Mononuclear cell (primary cell): ENCODE measurements at regions not wholly inside any gene's neighbourhood (a gene's known extent, or its start where the extent isn't known, plus 50 kb on each side); places are given as distances from the start of the nearest gene placed in this dataset.
"Not testable (repeated sequence)": the region's sequence is repeated elsewhere in the genome, so short reads cannot be mapped to it uniquely, and the experiment has no call there.

ENCODE experiments used
- H3K27me3 ChIP-seq: 2 replicates; pipeline ENCODE4 v1.6.0; 2011; ENCODE audit warnings: low read length, control low read depth; ENCODE audit not compliant: insufficient read depth
- H3K4me1 ChIP-seq: 2 replicates; pipeline ENCODE4 v1.5.1; 2011; ENCODE audit warnings: mild to moderate bottlenecking, low read length, control low read depth; ENCODE audit not compliant: insufficient read depth
- H3K4me3 ChIP-seq: 2 replicates; pipeline ENCODE4 v1.5.1; 2011; ENCODE audit warnings: mild to moderate bottlenecking, low read length, moderate library complexity
- H3K9me3 ChIP-seq: 2 replicates; pipeline ENCODE4 v1.5.1; 2011; ENCODE audit warnings: low read depth, mild to moderate bottlenecking, control low read depth, low read length

DNA sequence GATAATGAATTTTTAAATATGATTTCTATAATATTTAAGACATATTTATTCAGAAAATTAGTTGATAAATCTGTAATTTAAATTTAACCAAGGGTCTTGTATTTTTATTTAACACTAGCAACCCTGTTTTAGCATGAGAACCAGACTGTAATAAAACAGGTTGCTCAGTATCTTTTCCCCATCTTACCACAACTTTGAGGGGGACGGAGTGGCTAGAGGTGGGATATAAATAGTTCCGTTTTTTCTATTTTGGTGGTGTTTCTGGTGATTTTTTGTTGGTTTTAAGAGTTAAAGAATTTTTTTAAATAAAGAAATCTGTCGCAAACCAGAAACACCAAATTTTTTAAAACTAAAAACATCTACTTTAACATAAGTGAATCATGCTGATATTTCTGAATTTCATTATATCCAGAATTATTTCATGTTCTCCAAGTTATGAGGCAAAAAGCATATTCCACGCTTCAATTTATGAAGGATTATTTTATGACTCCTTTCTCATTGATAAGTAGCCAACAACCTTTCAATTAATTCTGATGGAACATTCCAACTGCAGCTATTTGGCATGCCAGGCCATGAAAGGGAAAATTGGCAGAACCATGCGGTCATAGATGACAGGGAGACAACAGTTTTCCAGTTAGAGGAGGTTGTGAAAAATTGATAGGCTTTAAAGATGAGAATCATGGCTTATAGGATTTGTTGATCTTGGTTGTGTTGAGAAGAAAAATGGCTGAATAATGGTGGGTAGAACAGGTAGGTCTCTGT lies 151.9 kb upstream of the CARMIL1 start:
- Histone ChIP-seq H3K4me1 (peaks cover 33% of the 10 kb centered on the region), H3K9me3 (no peaks in the 10 kb centered on the region), H3K27me3 (no peaks in the 10 kb centered on the region), H3K4me3 (no peak overlapping the region)

DNA sequence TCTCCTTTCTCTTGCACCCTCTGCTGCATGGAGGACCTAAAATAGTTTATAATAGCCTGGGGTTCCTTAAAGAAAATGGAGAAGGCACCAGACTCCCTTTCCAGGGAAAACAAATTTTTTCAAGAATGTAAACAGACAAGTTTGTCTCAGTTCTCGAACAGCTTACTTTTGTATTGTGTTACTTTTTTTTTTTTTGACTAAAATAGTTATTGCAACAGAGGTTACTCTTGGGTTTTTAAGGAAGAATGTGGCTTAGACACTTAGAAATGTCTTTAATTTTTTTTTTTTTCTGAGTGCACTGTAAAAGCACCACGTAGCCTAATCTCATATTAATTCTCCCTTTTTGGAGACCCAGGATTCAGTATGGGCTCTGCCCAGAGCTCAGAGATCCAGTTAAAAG lies 148.7 kb upstream of the CARMIL1 start:
- Histone ChIP-seq H3K4me1 (peaks cover 15% of the 10 kb centered on the region), H3K27me3 (no peaks in the 10 kb centered on the region), H3K4me3 (no peak overlapping the region), H3K9me3 (peaks cover 5% of the 10 kb centered on the region)

DNA sequence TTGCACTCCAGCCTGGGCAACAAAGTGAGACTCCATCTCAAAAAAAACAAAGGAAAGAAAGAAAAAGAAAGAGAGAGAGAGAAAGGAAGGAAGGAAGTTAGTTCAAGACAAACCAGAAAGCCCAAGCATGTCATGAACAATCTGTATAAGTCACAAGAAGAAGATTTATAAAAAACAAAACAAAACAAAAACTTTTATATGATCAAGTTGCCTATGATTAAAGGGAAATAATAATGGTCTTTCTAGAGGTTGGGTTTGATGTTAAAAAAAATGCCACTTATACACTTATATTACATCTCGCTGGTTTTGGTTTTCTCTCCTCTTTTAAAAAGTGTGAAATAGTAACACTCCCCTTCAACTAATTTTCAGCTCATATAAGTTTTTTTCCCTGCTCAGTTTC lies 146.2 kb upstream of the CARMIL1 start:
- Histone ChIP-seq H3K4me1 (peaks cover 39% of the 10 kb centered on the region), H3K4me3 (no peak overlapping the region), H3K9me3 (peaks cover 5% of the 10 kb centered on the region), H3K27me3 (no peaks in the 10 kb centered on the region)

DNA sequence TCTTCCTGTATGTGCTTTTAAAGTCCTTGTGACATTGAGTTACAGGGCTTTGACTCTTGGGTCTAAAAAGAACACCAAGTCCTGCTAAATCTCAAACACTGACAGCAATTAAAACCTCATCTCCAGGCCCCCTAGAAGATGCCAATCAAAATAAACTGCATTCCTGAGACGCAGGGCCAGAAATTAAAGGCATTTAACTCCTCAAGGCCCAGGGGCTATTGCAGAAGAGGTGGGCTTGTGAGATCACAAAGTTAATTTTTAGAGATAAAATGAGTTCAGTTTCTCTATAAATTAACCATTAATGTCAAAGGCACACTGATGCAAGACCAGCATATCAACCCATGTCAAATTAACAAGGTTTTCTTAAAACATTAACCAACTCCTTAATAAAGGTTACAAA lies 145.6 kb upstream of the CARMIL1 start:
- H3K4me1 ChIP-seq, result peaks cover 39% of the 10 kb centered on the region
- no peak overlapping the region for H3K4me3 ChIP-seq
- H3K9me3 ChIP-seq, result peaks cover 5% of the 10 kb centered on the region
- H3K27me3 ChIP-seq, result no peaks in the 10 kb centered on the region

DNA sequence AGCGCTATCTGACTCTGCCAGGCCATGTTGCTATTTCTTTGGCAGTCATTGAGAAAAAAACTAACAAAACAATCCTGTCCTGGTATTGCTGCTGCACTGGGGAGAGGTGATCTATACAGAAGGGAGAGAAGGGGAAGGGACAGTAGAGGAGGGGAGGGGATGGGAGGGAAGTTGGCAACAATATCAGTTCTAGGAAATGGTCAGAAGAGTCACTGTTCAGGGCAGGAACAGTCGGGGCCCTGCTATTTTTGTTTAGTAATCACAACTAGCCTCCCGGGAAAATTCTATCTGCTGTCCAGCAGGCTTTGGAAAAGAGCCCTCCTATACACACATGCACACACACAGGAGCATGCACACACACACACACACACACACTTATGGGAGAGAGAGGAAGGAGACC lies 142.3 kb upstream of the CARMIL1 start:
- peaks cover 24% of the 10 kb centered on the region for H3K4me1 ChIP-seq
- peak overlapping the region; percentile 44 for H3K4me3 ChIP-seq

DNA sequence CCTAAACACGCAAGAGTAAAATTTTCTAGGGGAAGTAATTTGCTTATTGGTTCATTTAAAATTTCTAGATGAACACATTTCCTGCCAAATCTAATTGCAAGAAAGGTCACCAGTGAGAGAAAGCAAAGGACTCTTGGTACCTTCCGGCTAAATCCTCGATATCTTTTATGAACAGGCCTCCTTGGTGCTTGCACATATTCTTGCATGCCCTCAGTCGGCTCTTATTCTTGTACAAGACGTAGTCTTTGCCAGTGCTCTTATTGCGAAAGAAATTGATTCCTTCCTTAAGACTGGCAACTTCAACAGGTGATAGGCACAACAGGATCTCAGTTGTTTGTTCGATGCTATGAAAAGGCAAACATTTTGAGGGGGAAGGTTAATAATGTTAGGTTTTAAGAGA lies 141.7 kb upstream of the CARMIL1 start:
- H3K4me1 ChIP-seq, result peaks cover 24% of the 10 kb centered on the region
- H3K4me3 ChIP-seq, result peak overlapping the region; percentile 44
- no peaks in the 10 kb centered on the region for H3K27me3 ChIP-seq
- H3K9me3 ChIP-seq, result peaks cover 5% of the 10 kb centered on the region

More for the DNA sequence above, 142.3 kb upstream of the CARMIL1 start:
- Histone ChIP-seq H3K27me3 (no peaks in the 10 kb centered on the region), H3K9me3 (peaks cover 5% of the 10 kb centered on the region)

DNA sequence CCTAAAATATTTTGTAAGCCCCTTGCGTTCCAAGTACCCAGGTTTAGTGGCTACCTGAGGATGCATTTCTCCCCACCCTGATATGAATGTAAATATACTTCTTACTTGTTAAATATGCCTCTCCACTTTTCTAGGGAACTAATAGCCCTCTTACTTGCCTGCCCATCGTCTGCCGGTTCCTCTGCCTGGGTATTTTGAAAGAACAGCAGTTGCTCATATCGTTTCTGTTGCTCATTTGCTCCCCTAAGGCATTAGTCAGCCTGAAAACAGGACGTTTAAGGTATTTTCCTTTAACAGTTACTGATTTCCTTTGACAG lies 141.3 kb upstream of the CARMIL1 start:
- peak overlapping the region; percentile 44 for H3K4me3 ChIP-seq
- H3K27me3 ChIP-seq, result no peaks in the 10 kb centered on the region
- peaks cover 5% of the 10 kb centered on the region for H3K9me3 ChIP-seq
- H3K4me1 ChIP-seq, result peaks cover 24% of the 10 kb centered on the region

DNA sequence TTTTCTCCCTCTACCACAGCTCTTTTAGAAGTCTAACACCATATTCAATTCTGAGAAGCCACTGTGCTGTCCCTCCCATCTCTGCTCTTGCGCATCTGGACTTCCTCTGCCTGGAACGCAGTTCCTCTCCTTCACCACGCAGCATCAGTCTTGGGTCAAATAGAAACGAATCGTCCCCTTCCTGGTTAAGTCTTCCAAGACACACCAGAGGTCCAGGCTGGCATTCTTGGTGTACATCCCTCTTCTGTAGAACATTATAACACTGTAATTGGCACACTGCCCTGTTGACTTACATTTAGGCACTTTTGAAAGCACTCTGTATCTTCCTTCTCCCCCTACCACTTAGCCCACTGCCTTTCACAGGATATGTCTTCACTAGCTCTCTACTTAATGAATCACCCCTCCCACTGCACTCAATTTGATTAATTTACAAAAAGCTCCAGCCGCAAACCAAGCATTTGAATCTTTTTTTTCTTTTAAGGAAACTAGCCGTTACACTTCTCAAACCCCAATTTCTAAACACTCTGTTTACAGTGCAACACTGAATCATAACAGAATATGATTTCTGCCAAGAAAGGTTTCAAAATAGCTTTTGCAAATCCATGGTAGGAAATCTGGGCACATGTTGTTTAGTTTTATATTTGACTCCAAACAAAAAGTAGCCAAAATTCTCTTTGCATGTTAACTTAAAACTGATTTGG lies 140.8 kb upstream of the CARMIL1 start:
- Histone ChIP-seq H3K9me3 (peaks cover 5% of the 10 kb centered on the region), H3K4me3 (peak overlapping the region; percentile 44)

DNA sequence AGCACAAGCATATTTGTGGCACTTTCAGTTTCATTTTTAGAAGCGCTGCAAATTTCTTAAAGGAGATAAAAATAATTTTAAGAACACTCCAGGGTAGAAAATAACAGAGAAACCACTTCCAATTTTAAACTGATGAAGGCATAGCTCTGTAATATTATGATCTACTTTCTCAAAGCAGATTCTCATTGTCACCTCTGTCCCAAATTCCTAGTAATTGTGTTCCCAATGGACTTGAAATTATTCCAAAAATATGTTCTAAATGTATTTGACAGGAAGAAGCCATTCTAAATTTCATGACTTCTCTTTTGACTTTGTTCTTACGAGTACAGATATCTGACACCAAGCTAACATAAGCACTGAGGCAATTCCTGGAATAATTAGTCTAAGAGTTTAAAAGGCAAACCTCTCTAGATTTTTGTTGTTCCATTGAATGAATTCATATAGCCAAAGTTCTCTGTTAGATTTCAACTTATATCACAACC lies 140.2 kb upstream of the CARMIL1 start:
- H3K4me3 ChIP-seq, result peak overlapping the region; percentile 44
- no peaks in the 10 kb centered on the region for H3K27me3 ChIP-seq

More for the DNA sequence above, 140.8 kb upstream of the CARMIL1 start:
- H3K27me3 ChIP-seq, result no peaks in the 10 kb centered on the region
- H3K4me1 ChIP-seq, result peaks cover 24% of the 10 kb centered on the region

DNA sequence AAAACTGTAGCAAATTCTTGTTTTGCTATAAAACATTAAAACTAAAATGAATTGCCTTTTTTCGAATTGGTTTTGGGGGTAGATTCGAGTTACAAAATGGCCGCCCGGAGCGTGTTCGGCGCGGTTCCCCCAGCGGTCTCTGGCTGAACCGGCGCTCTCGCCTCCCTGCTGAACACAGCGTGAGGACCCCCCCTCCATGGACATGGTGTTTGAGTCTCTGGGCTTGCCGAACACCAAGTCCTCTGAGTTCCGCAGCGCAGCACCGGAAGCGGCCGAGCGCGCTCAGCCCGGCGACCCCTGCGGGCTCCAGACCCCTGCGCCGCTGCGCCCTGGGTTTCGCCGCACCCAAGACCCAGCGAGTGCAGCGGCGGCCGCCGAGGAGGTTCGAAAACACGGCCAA lies 139.6 kb upstream of the CARMIL1 start:
- not testable (repeated sequence) for H3K9me3 ChIP-seq, H3K4me3 ChIP-seq, H3K27me3 ChIP-seq
- peaks cover 24% of the 10 kb centered on the region for H3K4me1 ChIP-seq

More for the DNA sequence above, 140.2 kb upstream of the CARMIL1 start:
- Histone ChIP-seq H3K9me3 (peaks cover 5% of the 10 kb centered on the region), H3K4me1 (peaks cover 24% of the 10 kb centered on the region)

DNA sequence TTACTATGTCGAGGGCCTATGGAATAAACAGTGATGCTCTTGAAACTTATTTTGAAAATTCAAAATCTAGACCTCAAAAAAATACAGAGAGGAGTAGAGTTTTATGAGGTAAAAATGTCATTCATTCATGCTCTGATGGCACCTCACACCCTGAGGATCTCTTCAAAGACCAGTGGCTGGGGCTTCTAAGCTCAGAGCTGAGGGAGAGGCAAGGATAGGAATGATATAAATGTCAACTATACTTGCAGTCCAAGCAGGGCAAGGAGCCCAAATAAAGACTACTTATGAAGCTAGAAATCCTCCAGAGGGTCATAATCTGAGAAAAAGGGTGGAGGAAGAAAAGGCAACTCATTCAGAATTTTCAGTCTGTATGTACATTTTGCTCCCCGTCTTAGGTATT lies 136.7 kb upstream of the CARMIL1 start:
- Histone ChIP-seq H3K9me3 (no peaks in the 10 kb centered on the region), H3K27me3 (no peaks in the 10 kb centered on the region), H3K4me3 (no peak overlapping the region), H3K4me1 (peaks cover 4% of the 10 kb centered on the region)

DNA sequence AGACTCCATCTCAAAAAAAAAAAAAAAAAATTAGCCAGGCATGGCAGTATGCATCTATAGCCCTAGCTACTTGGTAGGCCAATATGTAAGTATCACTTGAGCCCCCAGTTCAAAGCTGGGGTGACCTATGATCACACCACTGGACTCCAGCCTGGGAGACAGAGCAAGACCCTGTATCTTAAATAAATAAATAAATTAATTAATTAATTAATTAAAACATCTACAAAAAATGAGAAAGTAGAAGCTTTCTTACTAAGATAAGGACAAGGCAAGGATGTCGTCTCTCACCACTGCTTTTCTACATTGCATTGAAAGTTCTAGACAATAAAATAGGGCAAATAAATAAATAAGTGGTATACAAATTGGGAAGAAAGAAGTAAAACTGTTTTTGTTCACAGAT lies 134.3 kb upstream of the CARMIL1 start:
- Histone ChIP-seq H3K4me1 (no peaks in the 10 kb centered on the region), H3K27me3 (no peaks in the 10 kb centered on the region), H3K9me3 (peaks cover 8% of the 10 kb centered on the region), H3K4me3 (no peak overlapping the region)

DNA sequence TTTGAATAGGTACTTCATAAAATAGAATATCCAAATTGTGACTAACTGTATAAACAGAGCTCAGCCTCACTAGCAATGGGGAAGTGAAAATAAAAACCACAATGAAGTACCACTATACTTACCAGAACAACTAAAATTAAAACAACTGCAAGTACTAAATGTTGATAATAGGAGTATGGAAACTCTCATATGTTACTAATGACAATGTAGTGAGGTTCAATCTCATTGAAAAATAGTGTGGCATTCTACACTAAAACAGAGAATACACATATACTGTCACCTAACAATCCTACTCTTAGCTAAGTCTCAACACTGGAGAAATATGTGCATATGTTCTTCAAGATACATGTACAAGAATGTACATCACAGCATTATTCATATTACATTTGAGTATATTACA lies 132.0 kb upstream of the CARMIL1 start:
- peaks cover 8% of the 10 kb centered on the region for H3K9me3 ChIP-seq
- H3K27me3 ChIP-seq, result no peaks in the 10 kb centered on the region
- H3K4me3 ChIP-seq, result no peak overlapping the region
- H3K4me1 ChIP-seq, result no peaks in the 10 kb centered on the region

DNA sequence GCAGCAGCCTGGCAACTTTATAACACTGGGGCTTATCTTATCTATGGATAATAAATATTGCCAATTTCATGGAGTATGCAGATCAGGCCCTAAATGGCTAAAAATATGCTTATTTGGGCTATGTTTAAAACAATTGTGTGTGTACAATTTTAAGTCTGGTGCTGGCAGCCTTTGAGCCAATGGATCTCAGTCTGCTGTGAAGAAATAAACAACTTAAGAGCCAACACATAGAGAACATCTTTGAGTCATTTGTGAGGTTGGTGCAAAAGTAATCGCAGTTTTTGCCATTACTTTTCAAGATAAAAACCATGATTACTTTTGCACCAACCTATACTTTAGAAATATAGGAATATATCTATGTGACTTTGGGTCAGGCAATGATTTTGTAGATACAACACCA lies 129.1 kb upstream of the CARMIL1 start:
- Histone ChIP-seq H3K4me3 (no peak overlapping the region), H3K4me1 (no peaks in the 10 kb centered on the region), H3K9me3 (peaks cover 8% of the 10 kb centered on the region), H3K27me3 (no peaks in the 10 kb centered on the region)

DNA sequence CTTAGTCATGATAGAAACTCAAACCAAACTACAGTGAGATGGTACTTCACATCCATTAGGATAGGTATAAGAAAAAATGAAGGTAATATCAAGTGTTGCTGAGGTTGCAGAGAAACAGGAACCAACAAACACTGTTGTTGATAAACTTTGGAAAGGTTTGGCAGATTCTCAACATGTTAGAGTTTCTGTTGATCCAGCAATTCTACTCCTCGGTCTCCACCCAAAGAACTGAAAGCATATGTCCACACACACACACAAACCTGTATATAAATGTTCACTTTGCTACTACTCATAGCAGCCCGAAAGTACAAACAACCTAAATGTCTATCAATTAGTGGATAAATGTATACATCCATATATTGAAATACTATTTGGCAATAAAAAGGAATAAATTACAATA lies 128.3 kb upstream of the CARMIL1 start:
- no peaks in the 10 kb centered on the region for H3K27me3 ChIP-seq
- H3K4me1 ChIP-seq, result no peaks in the 10 kb centered on the region
- H3K9me3 ChIP-seq, result peaks cover 8% of the 10 kb centered on the region

DNA sequence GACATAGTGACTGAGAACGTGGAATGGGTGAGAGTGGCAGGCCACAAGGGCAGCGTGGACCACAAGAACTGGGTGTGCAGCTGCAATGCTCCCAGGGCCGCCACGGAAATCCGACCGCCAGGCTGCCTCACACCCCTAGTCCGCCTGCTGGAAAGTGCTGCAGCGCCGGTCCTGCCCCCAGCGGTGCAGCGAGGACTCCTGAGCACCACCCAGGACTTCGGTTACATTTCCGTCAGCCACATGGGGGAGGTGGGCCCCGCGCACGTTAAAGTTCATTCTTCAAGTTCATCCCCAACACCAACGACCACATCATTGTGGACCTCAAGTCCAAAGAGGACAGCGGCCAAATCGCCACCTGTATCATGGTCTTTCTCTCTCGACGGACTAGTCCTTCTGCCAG lies 126.1 kb upstream of the CARMIL1 start:
- H3K9me3 ChIP-seq, result peaks cover 12% of the 10 kb centered on the region
- H3K4me1 ChIP-seq, result no peaks in the 10 kb centered on the region
- no peak overlapping the region for H3K4me3 ChIP-seq
- H3K27me3 ChIP-seq, result no peaks in the 10 kb centered on the region

More for the DNA sequence above, 128.3 kb upstream of the CARMIL1 start:
- no peak overlapping the region for H3K4me3 ChIP-seq
